HCT116 (cell line): ENCODE measurements at regions not wholly inside any gene's neighbourhood (a gene's known extent, or its start where the extent isn't known, plus 50 kb on each side); places are given as distances from the start of the nearest gene placed in this dataset.

Source experiments
- ATAC-seq: fragments of 200-7000 bp; cut with Tn5 transposase; 2 replicates; pipeline ENCODE4 v1.9.1; 2020; ENCODE audit warnings: mild to moderate bottlenecking, moderate library complexity
- BruUV-seq: library from RNA; stranded (reverse); fragments of 400-500 nt; replicated peaks from 2 replicates; lab custom pipeline; 2021; lab: Mats Ljungman, UMichigan
- CTCF ChIA-PET: fragments of 300-600 bp; sonication (Branson Sonifier 250); formaldehyde crosslinking; loops from one replicate; lab custom pipeline; 2021; ENCODE audit warnings: antibody characterized with exemption; lab: Charles Lee
- POLR2A ChIA-PET: fragments of 300-600, 350-600 bp; sonication (Branson Sonifier 250); formaldehyde crosslinking; loops from one replicate; lab custom pipeline; 2021; ENCODE audit warnings: antibody characterized with exemption; lab: Charles Lee
- RAD21 ChIA-PET, 2 experiments: fragments of 300-600 bp; sonication (Branson Sonifier 250); formaldehyde crosslinking; loops; one replicate each; lab custom pipeline; 2023; ENCODE audit warnings: low total read pairs in 2 of 2; ENCODE audit not compliant: uncharacterized antibody in 2 of 2, unreplicated experiment in 2 of 2, low non-redundant PET in 1 of 2; lab: Charles Lee
- DNase-seq: peaks from one replicate; pipeline ENCODE4 v3.0.0-alpha.2; 2010; ENCODE audit warnings: low read depth, low spot score
- H2AFZ ChIP-seq: fragments of 200-600 bp; shearing (Covaris generic), sonication (generic); 2 replicates; pipeline ENCODE4 v1.6.1; 2017; ENCODE audit warnings: low read depth, mixed run types, mixed read lengths, antibody characterized with exemption, low read length; ENCODE audit not compliant: poor library complexity, severe bottlenecking
- H3K27ac ChIP-seq: 2 replicates; pipeline ENCODE4 v1.5.1; 2012; ENCODE audit warnings: low read depth, low read length
- H3K27me3 ChIP-seq: fragments of 200-600 bp; sonication (generic); 2 replicates; pipeline ENCODE4 v1.6.1; 2016; ENCODE audit warnings: mixed run types, low read length, mixed read lengths; ENCODE audit not compliant: insufficient read depth
- H3K36me3 ChIP-seq, 2 experiments: fragments of 200-500 bp in 1 of 2; fragments of 200-600 bp in 1 of 2; sonication (Bioruptor generic) in 1 of 2; sonication (generic) in 1 of 2; 2 replicates each; pipeline versions ENCODE4 v1.5.1 to v1.6.1; 2014 to 2016; ENCODE audit warnings: low read length in 2 of 2, inconsistent platforms in 1 of 2, mixed read lengths in 1 of 2, mixed run types in 1 of 2; ENCODE audit not compliant: insufficient read depth in 2 of 2, control insufficient read depth in 1 of 2
- H3K4me1 ChIP-seq, 2 experiments: fragments of 200-600 bp in 1 of 2; sonication (generic) in 1 of 2; 2 replicates each; pipeline versions ENCODE4 v1.5.1 to v1.6.1; 2012 to 2017; ENCODE audit warnings: low read length in 2 of 2, inconsistent platforms in 1 of 2, mild to moderate bottlenecking in 1 of 2, mixed read lengths in 1 of 2, mixed run types in 1 of 2, moderate library complexity in 1 of 2; ENCODE audit not compliant: insufficient read depth in 2 of 2, control insufficient read depth in 1 of 2
- H3K4me2 ChIP-seq: fragments of 200-600 bp; sonication (generic); 2 replicates; pipeline ENCODE4 v1.6.1; 2017; ENCODE audit warnings: mixed run types, low read length, mixed read lengths
- H3K4me3 ChIP-seq, 2 experiments: fragments of 200-600 bp in 1 of 2; sonication (generic) in 1 of 2; replicated peaks in 1 of 2; 2 replicates each; pipeline ENCODE4 v1.5.1; 2011 to 2016; ENCODE audit warnings: low read length in 2 of 2, control low read depth in 1 of 2, low read depth in 1 of 2, mild to moderate bottlenecking in 1 of 2, mixed read lengths in 1 of 2, mixed run types in 1 of 2
- H3K79me2 ChIP-seq: fragments of 200-600 bp; sonication (generic); 2 replicates; pipeline ENCODE4 v1.6.1; 2017; ENCODE audit warnings: mild to moderate bottlenecking, mixed run types, low read length, moderate library complexity, mixed read lengths; ENCODE audit not compliant: insufficient read depth
- H3K9ac ChIP-seq: fragments of 200-600 bp; sonication (generic); 2 replicates; pipeline ENCODE4 v1.6.1; 2016; ENCODE audit warnings: low read length, mixed read lengths
- H3K9me2 ChIP-seq: fragments of 200-600 bp; sonication (generic), shearing (Covaris generic); 2 replicates; pipeline ENCODE4 v1.6.1; 2017; ENCODE audit warnings: mixed run types, mild to moderate bottlenecking, moderate library complexity; ENCODE audit not compliant: insufficient read depth
- H3K9me3 ChIP-seq, 2 experiments: fragments of 200-500 bp in 1 of 2; fragments of 200-600 bp in 1 of 2; sonication (Bioruptor generic) in 1 of 2; sonication (generic) in 1 of 2; 2 replicates each; pipeline ENCODE4 v1.6.1; 2014 to 2017; ENCODE audit warnings: low read length in 2 of 2, mixed read lengths in 2 of 2, inconsistent platforms in 1 of 2, low read depth in 1 of 2, mild to moderate bottlenecking in 1 of 2, mixed run types in 1 of 2, moderate library complexity in 1 of 2; ENCODE audit not compliant: control insufficient read depth in 1 of 2, insufficient read depth in 1 of 2
- H4K20me1 ChIP-seq: fragments of 200-600 bp; sonication (generic), shearing (Covaris generic); 2 replicates; pipeline ENCODE4 v1.6.1; 2017; ENCODE audit warnings: mixed run types, mild to moderate bottlenecking, moderate library complexity; ENCODE audit not compliant: insufficient read depth
- ATF3 ChIP-seq: IDR thresholded peaks from 2 replicates; pipeline ENCODE4 v1.6.1; 2012
- CBX3 ChIP-seq: IDR thresholded peaks from 2 replicates; pipeline ENCODE4 v1.6.1; 2012; ENCODE audit warnings: low read depth
- EZH2 ChIP-seq: fragments of 200-600 bp; sonication (generic); IDR thresholded peaks from 2 replicates; pipeline ENCODE4 v1.6.1; 2017; ENCODE audit warnings: antibody characterized with exemption, mixed run types
- EZH2phosphoT487 ChIP-seq: fragments of 200-600 bp; IDR thresholded peaks from 2 replicates; pipeline ENCODE4 v1.6.1; 2018; ENCODE audit warnings: antibody characterized with exemption, borderline replicate concordance
- FOSL1 ChIP-seq: IDR thresholded peaks from 2 replicates; pipeline ENCODE4 v1.6.1; 2012; ENCODE audit warnings: low read depth
- JUND ChIP-seq: IDR thresholded peaks from 2 replicates; pipeline ENCODE4 v1.6.1; 2012
- POLR2A ChIP-seq: IDR thresholded peaks from 2 replicates; pipeline ENCODE4 v1.7.0; 2011; ENCODE audit warnings: borderline replicate concordance; ENCODE audit not compliant: insufficient read depth, insufficient read length; ENCODE audit errors: extremely low read depth
- SP1 ChIP-seq: IDR thresholded peaks from 2 replicates; pipeline ENCODE4 v1.6.1; 2012; ENCODE audit warnings: low read depth
- TCF7L2 ChIP-seq: IDR thresholded peaks from 2 replicates; pipeline ENCODE4 v1.7.0; 2011; ENCODE audit warnings: borderline replicate concordance, inconsistent platforms; ENCODE audit not compliant: insufficient read depth, insufficient read length; ENCODE audit errors: extremely low read depth
- YY1 ChIP-seq: IDR thresholded peaks from 2 replicates; pipeline ENCODE4 v1.6.1; 2011; ENCODE audit warnings: low read length, low read depth, moderate library complexity, mild to moderate bottlenecking; ENCODE audit not compliant: insufficient replicate concordance; ENCODE audit errors: extremely low read depth
- intact Hi-C: fragments of 100-400 bp; cut with micrococcal nuclease; formaldehyde crosslinking; loops from 2 replicates; pipeline ENCODE4 v1.10.0; 2022
- TF ChIP-seq, protein P1 (sequence below): IDR thresholded peaks from 2 replicates; pipeline ENCODE4 v1.6.1; 2012; ENCODE audit warnings: low read depth
- TF ChIP-seq, protein P2 (sequence below): IDR thresholded peaks from 2 replicates; pipeline ENCODE4 v1.6.1; 2012

GRCh38 chr3:44179246-44179645 is 62.4 kb upstream of the TOPAZ1 start (continued):
- TF ChIP-seq, protein P1, sequence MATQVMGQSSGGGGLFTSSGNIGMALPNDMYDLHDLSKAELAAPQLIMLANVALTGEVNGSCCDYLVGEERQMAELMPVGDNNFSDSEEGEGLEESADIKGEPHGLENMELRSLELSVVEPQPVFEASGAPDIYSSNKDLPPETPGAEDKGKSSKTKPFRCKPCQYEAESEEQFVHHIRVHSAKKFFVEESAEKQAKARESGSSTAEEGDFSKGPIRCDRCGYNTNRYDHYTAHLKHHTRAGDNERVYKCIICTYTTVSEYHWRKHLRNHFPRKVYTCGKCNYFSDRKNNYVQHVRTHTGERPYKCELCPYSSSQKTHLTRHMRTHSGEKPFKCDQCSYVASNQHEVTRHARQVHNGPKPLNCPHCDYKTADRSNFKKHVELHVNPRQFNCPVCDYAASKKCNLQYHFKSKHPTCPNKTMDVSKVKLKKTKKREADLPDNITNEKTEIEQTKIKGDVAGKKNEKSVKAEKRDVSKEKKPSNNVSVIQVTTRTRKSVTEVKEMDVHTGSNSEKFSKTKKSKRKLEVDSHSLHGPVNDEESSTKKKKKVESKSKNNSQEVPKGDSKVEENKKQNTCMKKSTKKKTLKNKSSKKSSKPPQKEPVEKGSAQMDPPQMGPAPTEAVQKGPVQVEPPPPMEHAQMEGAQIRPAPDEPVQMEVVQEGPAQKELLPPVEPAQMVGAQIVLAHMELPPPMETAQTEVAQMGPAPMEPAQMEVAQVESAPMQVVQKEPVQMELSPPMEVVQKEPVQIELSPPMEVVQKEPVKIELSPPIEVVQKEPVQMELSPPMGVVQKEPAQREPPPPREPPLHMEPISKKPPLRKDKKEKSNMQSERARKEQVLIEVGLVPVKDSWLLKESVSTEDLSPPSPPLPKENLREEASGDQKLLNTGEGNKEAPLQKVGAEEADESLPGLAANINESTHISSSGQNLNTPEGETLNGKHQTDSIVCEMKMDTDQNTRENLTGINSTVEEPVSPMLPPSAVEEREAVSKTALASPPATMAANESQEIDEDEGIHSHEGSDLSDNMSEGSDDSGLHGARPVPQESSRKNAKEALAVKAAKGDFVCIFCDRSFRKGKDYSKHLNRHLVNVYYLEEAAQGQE = no peak
- TF ChIP-seq JUND (no peak), EZH2 (no peak), FOSL1 (no peak), CBX3 (no peak), POLR2A (no peak), EZH2phosphoT487 (no peak), SP1 (no peak), ATF3 (no peak), YY1 (no peak)
- TF ChIP-seq, protein P2, sequence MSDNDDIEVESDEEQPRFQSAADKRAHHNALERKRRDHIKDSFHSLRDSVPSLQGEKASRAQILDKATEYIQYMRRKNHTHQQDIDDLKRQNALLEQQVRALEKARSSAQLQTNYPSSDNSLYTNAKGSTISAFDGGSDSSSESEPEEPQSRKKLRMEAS = no peak

DNA sequence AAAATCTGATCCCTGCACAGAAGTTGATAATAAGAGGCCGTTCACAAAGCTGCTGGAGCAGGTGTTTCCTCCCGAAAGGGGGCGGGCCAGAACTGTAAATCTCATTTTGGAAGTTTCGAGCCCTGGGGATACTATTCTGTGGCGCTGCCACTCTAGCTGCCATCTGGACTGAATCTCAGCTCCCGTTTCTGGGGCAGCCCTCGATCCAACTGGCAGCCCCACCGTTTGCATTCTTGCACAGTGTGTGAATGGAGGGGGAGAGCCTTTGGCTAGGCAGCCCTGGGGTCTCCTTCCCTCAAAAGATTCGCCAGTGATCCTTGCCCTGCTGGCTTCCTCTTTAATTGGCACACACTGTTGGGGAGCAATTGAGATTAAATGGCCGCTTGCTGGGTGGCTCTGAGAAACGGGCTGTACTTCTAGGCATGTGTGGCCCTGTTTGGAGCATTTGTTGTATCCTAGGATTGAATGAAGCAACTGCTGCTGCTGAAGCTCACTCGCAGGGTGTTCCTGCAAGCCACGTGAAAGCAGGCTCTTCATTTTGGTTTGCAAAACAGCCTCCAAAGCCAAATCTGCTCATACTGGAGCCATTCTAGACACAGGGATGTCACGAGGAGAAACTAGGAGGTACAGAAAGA is 57.2 kb upstream of the TOPAZ1 start:
- Histone ChIP-seq H3K4me2 (no peak overlapping the region), H2AFZ (no peak overlapping the region), H3K9me2 (no peaks in the 10 kb centered on the region), H3K27me3 (peaks cover 10% of the 10 kb centered on the region; the same call in 1 of the 2 replicates), H3K9me3 (no peaks in the 10 kb centered on the region), H3K36me3 (no peaks in the 10 kb centered on the region), H3K4me3 (no peak overlapping the region), H3K9ac (no peak overlapping the region), H4K20me1 (no peaks in the 10 kb centered on the region), H3K27ac (no peak overlapping the region), H3K79me2 (no peaks in the 10 kb centered on the region), H3K4me1 (no peaks in the 10 kb centered on the region)
- ChIA-PET CTCF (no interaction called here), POLR2A (no interaction called here), RAD21 (no interaction called here)
- DNase-seq (no peak), ATAC-seq (no peak)
- intact Hi-C loops = no loop called here
- TF ChIP-seq JUND (no peak), TCF7L2 (no peak), SP1 (no peak), CBX3 (no peak)
- TF ChIP-seq, protein P2 = no peak
- BruUV-seq = no TSS peak
